HG03469 (cell line): ENCODE measurements at regions not wholly inside any gene's neighbourhood (a gene's known extent, or its start where the extent isn't known, plus 50 kb on each side); places are given as distances from the start of the nearest gene placed in this dataset.

Source experiments
- ATAC-seq: cut with Tn5 transposase; IDR thresholded peaks from one replicate; pipeline ENCODE4 v1.9.1; 2021; ENCODE audit warnings: mild to moderate bottlenecking, moderate library complexity, moderate number of reproducible peaks; ENCODE audit not compliant: unreplicated experiment

GRCh38 chr15:58294681-58295254 is 137.0 kb upstream of the LIPC start:
- ATAC-seq: no peak

- ATAC-seq: no peak
Measured at GRCh38 chr15:58295637-58296215, 136.1 kb upstream of the LIPC start.

- no peak for ATAC-seq
Measured at GRCh38 chr15:58296276-58296675, 135.5 kb upstream of the LIPC start.

- no peak for ATAC-seq
Measured at GRCh38 chr15:58297639-58298038, 134.2 kb upstream of the LIPC start.

GRCh38 chr15:58298879-58299850 is 132.6 kb upstream of the LIPC start:
- no peak for ATAC-seq

- ATAC-seq: no peak
Measured at GRCh38 chr15:58302832-58303231, 129.0 kb upstream of the LIPC start.

- ATAC-seq: no peak
Measured at GRCh38 chr15:58303236-58303635, 128.6 kb upstream of the LIPC start.

- no peak for ATAC-seq
Measured at GRCh38 chr15:58306591-58307312, 125.0 kb upstream of the LIPC start.

GRCh38 chr15:58307313-58307961 is 124.4 kb upstream of the LIPC start:
- ATAC-seq: no peak

GRCh38 chr15:58308742-58309355 is 122.9 kb upstream of the LIPC start:
- no peak for ATAC-seq

- ATAC-seq: no peak
Measured at GRCh38 chr15:58309963-58310928, 121.5 kb upstream of the LIPC start.

- no peak for ATAC-seq
Measured at GRCh38 chr15:58311556-58311955, 120.2 kb upstream of the LIPC start.

- no peak for ATAC-seq
Measured at GRCh38 chr15:58312031-58312430, 119.8 kb upstream of the LIPC start.

GRCh38 chr15:58313304-58313703 is 118.5 kb upstream of the LIPC start:
- no peak for ATAC-seq

- ATAC-seq: no peak
Measured at GRCh38 chr15:58313810-58314592, 117.8 kb upstream of the LIPC start.

- no peak for ATAC-seq
Measured at GRCh38 chr15:58314593-58315216, 117.1 kb upstream of the LIPC start.

GRCh38 chr15:58318517-58318916 is 113.3 kb upstream of the LIPC start:
- ATAC-seq: no peak

- ATAC-seq: no peak
Measured at GRCh38 chr15:58321034-58321433, 110.8 kb upstream of the LIPC start.
